GM19023 (cell line): ENCODE measurements at regions not wholly inside any gene's neighbourhood (a gene's known extent, or its start where the extent isn't known, plus 50 kb on each side); places are given as distances from the start of the nearest gene placed in this dataset.
"Not testable (repeated sequence)": the region's sequence is repeated elsewhere in the genome, so short reads cannot be mapped to it uniquely, and the experiment has no call there.

Experiments used
- ATAC-seq: cut with Tn5 transposase; IDR thresholded peaks from one replicate; pipeline ENCODE4 v1.9.1; 2021; ENCODE audit warnings: mild to moderate bottlenecking, moderate library complexity; ENCODE audit not compliant: unreplicated experiment

DNA sequence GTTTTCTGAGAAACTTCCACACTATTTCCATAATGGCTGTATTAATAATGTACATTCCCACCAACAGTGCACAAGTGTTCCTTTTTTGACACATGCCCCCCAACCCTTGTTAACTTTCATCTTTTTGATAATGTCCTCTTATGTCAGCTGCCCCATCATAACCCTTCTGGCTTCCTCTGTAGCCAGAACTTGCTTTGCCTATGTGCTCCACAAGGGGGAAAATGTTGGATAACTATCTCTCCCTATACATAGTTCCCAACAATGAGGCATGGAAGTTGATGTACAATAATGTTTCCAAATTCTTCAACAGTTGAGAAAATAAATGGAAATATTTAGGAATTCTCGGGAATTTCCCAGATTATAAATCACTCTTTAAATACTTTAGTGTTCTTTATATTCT is 142.9 kb downstream of the ASB9 start:
- no peak for ATAC-seq

GRCh38 chrX:15116900-15117299 is 153.0 kb downstream of the ASB9 start:
- ATAC-seq: no peak

DNA sequence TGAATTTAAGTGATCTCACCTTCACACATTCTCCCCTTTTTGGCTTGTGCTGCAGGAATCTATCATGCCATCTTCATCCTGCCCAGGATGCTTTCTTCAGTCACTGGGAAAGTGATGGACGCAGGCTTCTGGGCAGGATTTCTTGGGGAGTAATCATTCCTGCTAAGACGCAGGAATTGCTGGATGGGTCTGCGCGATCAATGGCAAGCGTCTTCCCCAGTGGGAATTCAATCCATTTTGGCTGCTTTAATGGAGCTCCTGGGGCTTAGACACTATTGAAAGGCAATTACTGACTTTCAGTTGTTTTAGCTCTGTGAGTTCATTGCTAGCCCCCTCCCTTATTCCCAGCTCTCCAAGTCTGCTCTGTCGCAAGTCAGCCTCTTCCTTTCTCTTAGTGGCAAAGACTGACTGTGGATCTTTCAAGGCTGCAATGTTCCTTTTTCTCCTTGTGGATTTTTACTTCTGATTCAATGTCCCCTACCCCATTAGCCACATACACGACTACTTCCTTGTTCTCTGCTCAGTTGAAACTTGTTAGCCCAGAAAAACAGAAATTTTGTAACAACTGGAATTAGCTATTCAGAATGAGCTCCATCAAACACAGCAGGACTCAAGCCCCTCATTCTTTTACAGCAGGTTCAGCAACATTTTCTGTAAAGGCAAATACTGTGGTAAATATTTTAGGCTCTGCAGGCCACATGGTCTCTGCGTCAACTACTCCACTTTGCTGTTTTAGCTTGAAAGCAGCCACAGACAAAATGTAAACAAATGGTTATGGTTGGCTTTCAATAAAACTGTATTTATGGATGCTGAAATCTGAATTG is 154.9 kb downstream of the ASB9 start:
- no peak for ATAC-seq

- no peak for ATAC-seq
These were observed 162.4 kb downstream of the ASB9 start for GRCh38 chrX:15107367-15107988.

DNA sequence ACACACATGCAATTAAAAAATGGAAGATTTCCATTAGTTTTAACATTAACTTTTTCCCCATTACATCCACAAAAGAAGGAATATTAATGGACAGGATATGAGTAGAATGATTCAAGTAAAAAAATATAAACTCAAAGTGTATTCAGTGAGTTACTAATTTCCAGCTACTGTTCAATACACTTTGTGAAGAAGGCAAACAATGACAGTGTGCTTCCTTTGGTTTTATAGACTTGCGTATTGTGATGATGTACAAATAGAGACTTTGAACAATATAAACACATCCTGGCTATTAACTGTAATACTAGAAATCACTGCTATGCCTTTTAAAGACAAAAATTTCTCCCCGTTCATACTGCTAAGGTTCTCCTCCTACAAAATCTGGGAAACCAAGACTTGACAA is 171.4 kb downstream of the ASB9 start:
- no peak for ATAC-seq

DNA sequence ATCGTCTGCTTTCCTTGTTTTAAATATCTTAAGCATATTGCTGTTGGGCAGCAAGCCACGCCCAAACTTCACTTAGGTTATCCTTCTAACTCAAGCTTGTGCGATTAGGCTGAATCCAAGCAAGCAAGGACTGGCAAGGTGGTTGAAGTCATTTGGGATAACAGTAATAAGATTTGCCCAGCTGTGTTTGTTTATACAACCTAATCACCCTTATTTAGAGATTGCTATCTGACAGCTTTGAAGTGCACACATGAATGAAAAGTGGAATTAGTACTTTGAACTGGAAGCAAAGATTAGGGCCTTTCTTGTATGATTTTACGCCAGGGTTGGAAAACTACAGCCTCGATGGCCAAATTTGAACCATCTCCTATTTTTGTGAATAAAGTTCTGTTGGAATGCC is 182.1 kb downstream of the ASB9 start:
- ATAC-seq: no peak

GRCh38 chrX:15073313-15073712 is 196.6 kb downstream of the ASB9 start:
- ATAC-seq: no peak

- ATAC-seq: no peak
These were observed 197.0 kb downstream of the ASB9 start for GRCh38 chrX:15072880-15073279.

DNA sequence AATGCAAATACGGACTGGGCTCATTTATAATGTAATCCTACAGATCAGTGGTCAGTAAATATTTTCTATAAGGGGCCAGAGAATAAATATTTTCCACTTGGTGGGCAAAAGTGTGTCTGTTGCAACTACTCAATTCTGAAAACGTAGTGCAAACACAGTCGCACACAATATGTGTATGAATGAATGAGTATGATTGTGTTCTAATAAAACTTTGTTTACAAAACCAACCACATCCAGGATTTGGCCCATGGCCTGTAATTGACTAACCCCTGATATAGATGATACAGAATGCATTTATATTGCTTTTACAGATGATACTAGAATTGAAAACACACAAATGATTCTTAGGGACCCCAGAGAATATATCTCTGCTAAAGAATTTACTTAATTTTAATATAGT is 197.6 kb downstream of the ASB9 start:
- no peak for ATAC-seq

DNA sequence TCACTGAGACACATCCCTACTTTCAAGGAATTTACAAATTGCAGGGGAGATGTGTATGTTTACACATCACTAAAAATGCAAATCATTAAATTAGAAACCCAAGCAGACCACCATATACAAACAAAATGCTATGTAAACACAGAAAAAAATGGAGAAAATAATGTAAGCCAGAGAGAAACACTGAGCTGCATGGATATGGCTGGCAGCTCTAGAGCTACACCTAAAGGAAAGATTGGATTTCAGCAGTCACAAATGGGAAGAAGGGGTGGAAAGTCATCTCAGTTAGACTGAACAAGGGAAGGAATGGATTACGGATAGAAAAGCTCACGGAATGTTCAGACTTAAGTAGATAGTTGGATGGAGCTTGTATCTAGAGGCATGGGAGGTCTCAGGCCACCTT is 186.3 kb downstream of the MOSPD2 start:
- no peak for ATAC-seq

DNA sequence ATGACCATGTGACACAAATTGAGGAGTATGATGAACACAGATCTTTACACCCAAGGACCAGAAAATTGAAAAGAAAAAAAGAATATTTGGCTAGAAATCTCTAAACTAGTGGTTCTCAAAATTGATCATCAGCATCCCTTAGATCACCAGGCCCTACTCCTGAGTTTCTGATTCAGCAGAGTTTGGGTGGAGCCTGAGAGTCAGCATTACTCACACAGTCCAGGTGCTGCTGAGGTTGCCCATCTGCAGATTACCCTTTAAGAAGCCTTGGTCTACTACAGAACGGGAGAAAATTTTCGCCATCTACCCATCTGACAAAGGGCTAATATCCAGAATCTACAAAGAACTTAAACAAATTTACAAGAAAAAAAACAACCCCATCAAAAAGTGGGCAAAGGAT is 182.8 kb downstream of the MOSPD2 start:
- ATAC-seq: no peak

DNA sequence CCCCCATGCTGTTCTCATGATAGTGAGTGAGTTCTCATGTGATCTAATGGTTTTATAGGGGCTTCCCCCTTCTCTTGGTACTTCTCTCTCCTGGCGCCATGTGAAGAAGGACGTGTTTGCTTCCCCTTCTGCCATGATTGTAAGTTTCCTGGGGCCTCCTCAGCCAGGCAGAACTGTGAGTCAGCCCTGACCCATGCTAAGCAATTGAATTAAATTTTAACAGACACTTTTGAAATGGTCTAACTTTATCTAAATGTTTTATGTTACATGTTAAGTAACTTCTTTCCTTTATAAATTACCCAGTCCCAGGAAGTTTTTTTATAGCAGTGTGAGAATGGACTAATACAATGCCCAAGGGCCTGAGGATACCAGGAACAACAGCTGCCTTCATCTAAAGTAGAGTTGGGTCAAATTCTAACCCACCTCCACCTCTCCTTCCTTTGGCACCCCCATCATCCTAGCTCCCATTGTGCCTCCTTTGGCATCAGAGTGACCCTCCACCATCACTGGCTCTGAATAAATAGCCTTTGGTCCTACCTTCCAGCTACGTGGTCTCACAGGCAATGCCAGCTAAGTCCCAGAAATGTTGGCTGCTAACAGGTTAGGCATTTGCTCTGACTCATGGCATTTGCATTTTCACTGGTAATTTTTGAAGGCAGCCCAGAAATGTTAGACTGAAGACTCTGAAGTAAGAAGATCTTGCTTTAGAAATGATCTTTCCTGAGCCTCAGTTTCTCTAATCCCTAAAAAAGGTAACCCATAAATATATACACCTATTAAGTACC is 182.1 kb downstream of the MOSPD2 start:
- no peak for ATAC-seq

DNA sequence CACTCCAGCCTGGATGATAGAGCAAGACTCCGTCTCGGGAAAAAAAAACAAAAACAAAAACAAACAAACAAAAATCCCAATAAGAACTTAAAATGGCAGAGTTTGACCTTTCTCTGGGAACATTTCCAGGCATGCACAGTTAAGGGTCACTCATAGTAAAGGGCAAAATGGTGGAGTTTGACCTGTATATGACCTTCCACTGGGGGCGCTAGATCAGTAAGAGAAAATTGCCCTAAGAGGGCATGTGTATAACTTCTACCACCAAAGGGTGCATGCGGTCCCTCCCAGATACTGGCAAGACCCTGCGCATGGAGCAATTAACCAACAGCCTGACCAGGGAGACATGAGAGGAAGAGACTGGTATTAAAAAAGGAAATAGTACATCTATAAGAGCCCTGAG is 177.2 kb downstream of the MOSPD2 start:
- no peak for ATAC-seq

DNA sequence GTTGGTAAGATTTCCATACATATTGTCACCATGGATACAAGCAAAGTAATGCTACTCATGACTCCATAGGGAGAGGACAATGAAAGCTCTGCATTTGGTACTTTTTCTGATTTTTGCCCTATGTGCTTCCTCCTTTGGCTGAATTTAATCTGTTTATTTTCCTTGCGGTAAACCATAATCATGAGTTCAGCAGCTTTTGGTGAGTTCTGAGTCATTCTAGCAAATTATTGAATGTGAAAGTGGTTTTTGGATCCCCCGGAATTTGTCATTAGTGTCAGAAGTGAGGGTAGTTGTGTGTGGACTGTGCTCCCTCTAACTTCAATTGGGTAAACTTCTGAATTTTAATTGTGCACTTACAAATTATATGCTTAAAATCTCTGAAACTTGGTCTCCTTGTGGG is 170.3 kb downstream of the MOSPD2 start:
- peak; percentile 71 for ATAC-seq

GRCh38 chrX:15033917-15034316 is 160.7 kb downstream of the MOSPD2 start:
- ATAC-seq: no peak

DNA sequence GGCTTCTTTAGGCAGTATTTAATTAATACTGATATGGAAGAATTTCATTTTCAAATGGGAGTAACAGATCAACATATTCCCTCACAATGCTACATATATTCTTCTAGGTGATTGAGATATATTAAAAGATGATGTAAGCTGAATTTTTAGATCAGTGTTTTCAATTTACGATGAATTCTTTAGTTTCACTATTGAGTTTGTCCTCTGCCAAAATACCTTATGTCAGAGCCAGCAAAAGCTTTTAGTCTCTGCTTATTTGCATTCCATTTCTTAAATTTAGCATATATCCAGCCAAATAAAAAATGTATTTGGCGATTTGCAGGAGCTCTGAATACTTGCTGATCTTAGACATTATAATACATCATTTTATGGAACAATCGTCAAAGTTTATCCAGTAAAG is 144.3 kb downstream of the MOSPD2 start:
- ATAC-seq: no peak

DNA sequence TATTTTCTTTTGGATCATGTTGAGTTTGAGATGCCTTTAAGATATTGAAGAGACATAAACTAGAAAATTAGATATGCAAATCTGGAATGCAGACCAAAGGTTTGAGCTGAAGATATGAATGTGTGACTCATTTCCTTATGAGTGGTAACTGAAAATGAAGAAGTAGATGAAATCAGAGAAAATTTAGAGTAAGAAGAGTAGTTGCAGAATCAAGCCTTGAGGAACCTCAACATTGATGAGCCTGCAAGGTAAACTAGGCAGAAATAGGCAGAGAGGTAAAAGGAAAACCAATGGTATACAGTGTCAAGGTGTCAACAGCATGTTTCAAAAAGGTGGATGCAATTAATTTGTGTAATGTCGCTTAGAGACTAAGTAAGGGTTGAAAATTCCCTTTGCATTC is 142.8 kb downstream of the MOSPD2 start:
- ATAC-seq: no peak

- ATAC-seq: no peak
These were observed 141.1 kb downstream of the MOSPD2 start for GRCh38 chrX:15014281-15014680.

- no peak for ATAC-seq
These were observed 140.2 kb downstream of the MOSPD2 start for GRCh38 chrX:15013461-15013860.

DNA sequence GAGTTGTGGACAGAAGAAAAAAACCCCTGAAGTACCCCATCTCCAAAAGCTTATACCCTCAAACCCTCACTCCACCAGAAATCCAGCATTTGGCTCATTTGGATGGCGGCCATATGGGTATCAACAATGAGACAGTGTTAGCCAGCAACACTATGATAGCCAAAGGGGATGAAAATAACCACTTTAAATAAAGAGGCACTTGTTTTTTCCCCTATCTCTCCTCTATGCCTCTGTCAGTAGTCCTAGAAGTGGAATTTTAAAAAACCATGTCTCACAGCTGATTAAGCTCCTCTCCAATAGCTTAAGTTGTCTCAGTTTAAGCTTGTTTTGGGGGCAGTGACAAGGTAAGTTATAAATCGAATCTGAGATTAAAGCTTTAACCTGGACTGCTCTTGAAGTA is 124.0 kb downstream of the MOSPD2 start:
- ATAC-seq: no peak

DNA sequence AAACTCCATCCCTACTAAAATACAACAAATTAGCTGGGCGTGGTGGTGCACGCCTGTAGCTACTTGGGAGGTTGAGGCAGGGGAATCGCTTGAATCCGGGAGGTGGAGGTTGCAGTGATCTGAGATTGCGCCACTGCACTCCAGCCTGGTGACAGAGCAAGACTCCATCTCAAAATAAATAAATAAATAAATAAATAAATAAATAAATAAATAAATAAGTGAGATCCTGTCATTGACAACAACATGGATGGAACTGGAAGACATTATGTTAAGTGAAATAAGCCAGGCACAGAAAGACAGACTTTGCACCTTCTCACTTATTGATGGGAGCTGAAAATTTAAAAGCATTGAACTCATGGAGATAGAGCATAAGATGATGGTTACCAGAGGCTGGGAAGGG is 111.2 kb downstream of the MOSPD2 start:
- ATAC-seq: not testable (repeated sequence)
